ENCODE measurements at regions not wholly inside any gene's neighbourhood (a gene's known extent, or its start where the extent isn't known, plus 50 kb on each side); places are given as distances from the start of the nearest gene placed in this dataset.
"Not testable (repeated sequence)": the region's sequence is repeated elsewhere in the genome, so short reads cannot be mapped to it uniquely, and the experiment has no call there.

DNA sequence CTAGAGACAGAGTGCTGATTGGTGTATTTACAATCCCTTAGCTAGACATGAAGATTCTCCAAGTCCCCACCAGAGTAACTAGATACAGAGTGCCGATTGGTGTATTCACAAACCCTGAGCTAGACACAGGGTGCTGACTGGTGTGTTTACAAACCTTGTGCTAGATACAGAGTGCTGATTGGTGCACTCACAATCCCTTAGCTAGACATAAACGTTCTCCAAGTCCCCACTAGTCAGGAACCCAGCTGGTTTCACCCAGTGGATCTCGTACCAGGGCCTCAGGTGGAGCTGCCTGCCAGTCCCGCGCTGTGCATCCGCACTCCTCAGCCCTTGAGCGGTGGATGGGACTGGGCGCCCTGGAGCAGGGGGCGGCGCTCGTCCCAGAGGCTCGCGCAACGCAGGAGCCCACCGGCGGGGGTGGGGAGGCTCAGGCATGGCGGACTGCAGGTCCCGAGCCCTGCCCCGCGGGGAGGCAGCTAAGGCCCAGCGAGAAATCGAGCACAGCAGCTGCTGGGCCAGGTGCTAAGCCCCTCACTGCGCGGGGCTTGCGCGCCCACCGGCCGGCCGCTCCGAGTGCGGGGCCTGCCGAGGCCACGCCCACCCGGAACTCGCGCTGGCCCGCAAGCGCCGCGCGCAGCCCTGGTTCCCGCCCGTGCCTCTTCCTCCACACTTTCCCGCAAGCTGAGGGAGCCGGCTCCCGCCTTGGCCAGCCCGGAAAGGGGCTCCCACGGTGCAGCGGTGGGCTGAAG, 204.0 kb upstream of the SLITRK1 start:
- H3K79me2 ChIP-seq (ENCODE audit: insufficient read depth, low read length); BruUV-seq (replicated peaks); H4K20me1 ChIP-seq (ENCODE audit: insufficient read depth); H3K9ac ChIP-seq (ENCODE audit: low read length); POLR2A ChIA-PET; H3K36me3 ChIP-seq (ENCODE audit: control insufficient read depth in 1 of 2, insufficient read depth in 2 of 2, low read length in 2 of 2); H3K4me1 ChIP-seq (ENCODE audit: control insufficient read depth in 1 of 2, insufficient read depth in 2 of 2, low read length in 2 of 2); H3K9me3 ChIP-seq (ENCODE audit: control insufficient read depth in 1 of 2, insufficient read depth in 1 of 2, low read depth in 1 of 2, low read length in 2 of 2); H3K9me2 ChIP-seq (ENCODE audit: insufficient read depth); CTCF ChIA-PET; H3K27ac ChIP-seq (ENCODE audit: low read depth, low read length); DNase-seq (ENCODE audit: low read depth, low spot score); H3K4me2 ChIP-seq (ENCODE audit: low read length); H3K27me3 ChIP-seq (ENCODE audit: insufficient read depth, low read length); intact Hi-C loops (cut with micrococcal nuclease); H3K4me3 ChIP-seq (replicated peaks in 1 of 2; ENCODE audit: low read depth in 1 of 2, low read length in 2 of 2); ATAC-seq; H2AFZ ChIP-seq (ENCODE audit: low read depth, low read length, poor library complexity, severe bottlenecking); RAD21 ChIA-PET (ENCODE audit: low non-redundant PET in 1 of 2, low total read pairs in 2 of 2, uncharacterized antibody in 2 of 2, unreplicated experiment in 2 of 2): not testable (repeated sequence)

DNA sequence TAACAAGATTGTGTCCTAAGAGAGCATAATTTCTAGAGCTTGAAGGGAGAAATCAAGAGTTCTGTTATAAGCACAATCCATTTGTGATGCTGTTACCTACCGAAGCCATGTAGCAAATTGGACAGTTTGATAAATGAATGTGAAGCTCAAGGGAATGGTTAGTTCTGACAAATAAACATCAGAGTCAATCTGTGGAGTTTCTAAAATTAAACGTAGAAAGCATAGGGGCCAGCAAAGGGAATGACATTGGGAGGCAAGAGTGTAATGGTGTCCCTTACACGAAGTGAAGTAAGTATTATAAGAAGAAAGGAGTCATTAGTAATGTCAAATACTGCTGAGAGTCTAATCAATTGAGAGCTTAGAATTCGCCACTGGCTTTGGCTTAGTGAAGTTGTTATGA, 200.2 kb upstream of the SLITRK1 start:
- no TSS peak for BruUV-seq (replicated peaks)
- CTCF ChIA-PET = no interaction called here

More for the DNA sequence above, 200.2 kb upstream of the SLITRK1 start:
- Histone ChIP-seq H3K27me3 (ENCODE audit: insufficient read depth, low read length) (no peaks in the 10 kb centered on the region), H2AFZ (ENCODE audit: low read depth, low read length, poor library complexity, severe bottlenecking) (no peak overlapping the region), H3K4me3 (replicated peaks in 1 of 2; ENCODE audit: low read depth in 1 of 2, low read length in 2 of 2) (no peak overlapping the region), H3K9me3 (ENCODE audit: control insufficient read depth in 1 of 2, insufficient read depth in 1 of 2, low read depth in 1 of 2, low read length in 2 of 2) (no peaks in the 10 kb centered on the region; a peak in 1 of 4 replicates), H3K27ac (ENCODE audit: low read depth, low read length) (no peak overlapping the region), H4K20me1 (ENCODE audit: insufficient read depth) (no peaks in the 10 kb centered on the region), H3K4me2 (ENCODE audit: low read length) (no peak overlapping the region), H3K79me2 (ENCODE audit: insufficient read depth, low read length) (no peaks in the 10 kb centered on the region), H3K36me3 (ENCODE audit: control insufficient read depth in 1 of 2, insufficient read depth in 2 of 2, low read length in 2 of 2) (no peaks in the 10 kb centered on the region), H3K9me2 (ENCODE audit: insufficient read depth) (no peaks in the 10 kb centered on the region), H3K9ac (ENCODE audit: low read length) (no peak overlapping the region), H3K4me1 (ENCODE audit: control insufficient read depth in 1 of 2, insufficient read depth in 2 of 2, low read length in 2 of 2) (no peaks in the 10 kb centered on the region)
- no peak for TF ChIP-seq FOSL1 (IDR thresholded peaks at IDR 0.05; ENCODE audit: low read depth)
- TF ChIP-seq CEBPB (IDR thresholded peaks at IDR 0.05; ENCODE audit: low read depth) = no peak
- ATAC-seq (no peak), DNase-seq (ENCODE audit: low read depth, low spot score) (no peak)
- intact Hi-C loops (cut with micrococcal nuclease) = no loop called here
- POLR2A ChIA-PET = no interaction called here
- RAD21 ChIA-PET (ENCODE audit: low non-redundant PET in 1 of 2, low total read pairs in 2 of 2, uncharacterized antibody in 2 of 2, unreplicated experiment in 2 of 2) = no interaction called here

All from HCT116 (cell line).